NCI-H1092 treated with DMSO at 0.1 percent for 48 hours (cell line): ENCODE measurements at regions not wholly inside any gene's neighbourhood (a gene's known extent, or its start where the extent isn't known, plus 50 kb on each side); places are given as distances from the start of the nearest gene placed in this dataset.
"Not testable (repeated sequence)": the region's sequence is repeated elsewhere in the genome, so short reads cannot be mapped to it uniquely, and the experiment has no call there.

Source experiments
- DNase-seq: peaks from one replicate; lab custom pipeline; 2025; lab: John Stamatoyannopoulos, UW

DNA sequence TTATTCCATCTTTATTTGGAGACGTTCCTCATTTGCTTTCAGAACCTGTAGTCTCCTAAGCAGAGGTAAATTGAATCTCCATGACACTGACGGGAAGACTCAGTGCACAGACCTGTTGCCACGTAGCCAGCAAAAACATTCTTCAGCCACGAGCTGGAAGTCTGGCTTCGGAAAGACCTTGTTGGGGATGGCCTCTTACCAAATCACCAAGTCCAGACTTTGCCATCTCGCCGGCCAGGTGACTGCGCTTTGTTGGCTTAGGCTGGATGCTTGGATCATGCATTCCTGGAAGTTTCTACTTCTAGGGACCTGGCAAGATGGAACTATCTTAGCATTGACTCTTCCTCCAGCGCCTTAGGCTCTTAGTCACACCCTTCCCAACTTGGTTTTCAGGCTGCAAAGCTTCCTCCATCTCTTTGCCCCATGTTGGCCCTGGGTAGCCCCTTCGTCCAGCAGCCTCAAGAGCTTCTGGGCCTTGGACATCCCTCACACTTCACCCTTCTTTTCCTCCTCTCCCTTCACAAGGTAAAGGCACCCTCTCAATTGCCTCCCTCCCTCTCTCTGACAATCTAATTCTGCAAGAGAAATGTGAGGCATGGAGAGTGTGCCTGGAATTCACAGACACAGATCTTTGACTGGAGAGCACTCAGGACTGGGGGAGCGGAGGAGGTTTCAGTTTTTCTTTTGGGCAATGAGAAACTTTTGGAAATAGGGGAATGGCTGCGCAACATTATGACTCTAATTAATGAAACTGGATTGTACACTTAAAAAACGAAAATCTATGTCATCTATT, 451.9 kb upstream of the MKI67 start:
- no peak for DNase-seq

- DNase-seq: no peak
Observed at GRCh38 chr10:128578766-128579165, 452.5 kb upstream of the MKI67 start.

DNA sequence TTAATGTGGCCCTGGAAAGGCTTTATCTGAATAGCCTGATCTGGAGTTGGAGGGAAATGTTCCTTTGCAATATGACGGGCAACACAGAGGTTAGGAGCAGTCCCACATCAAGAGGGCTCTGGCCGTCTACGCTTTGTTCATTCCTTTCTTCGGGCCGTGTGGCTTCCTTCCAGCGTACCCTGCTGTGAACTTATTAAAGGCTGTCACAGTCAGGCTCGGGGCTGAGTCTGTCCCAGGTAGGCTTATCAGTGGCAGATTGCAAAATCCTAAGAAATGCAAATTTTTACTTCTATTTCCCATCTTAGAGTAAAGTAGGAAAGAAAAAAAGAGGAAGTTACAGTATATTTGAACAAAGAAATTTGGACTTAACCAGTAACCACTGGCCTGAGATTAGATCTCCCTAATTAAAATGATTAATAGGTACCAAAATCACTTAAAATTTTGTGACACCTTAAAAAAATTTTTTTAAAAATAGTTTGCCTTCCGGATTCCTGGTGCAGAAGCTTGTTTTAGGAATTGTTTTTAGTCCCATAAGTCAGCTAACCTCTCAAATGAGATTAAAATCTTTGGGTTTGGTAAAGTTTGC, 453.1 kb upstream of the MKI67 start:
- DNase-seq: no peak

DNA sequence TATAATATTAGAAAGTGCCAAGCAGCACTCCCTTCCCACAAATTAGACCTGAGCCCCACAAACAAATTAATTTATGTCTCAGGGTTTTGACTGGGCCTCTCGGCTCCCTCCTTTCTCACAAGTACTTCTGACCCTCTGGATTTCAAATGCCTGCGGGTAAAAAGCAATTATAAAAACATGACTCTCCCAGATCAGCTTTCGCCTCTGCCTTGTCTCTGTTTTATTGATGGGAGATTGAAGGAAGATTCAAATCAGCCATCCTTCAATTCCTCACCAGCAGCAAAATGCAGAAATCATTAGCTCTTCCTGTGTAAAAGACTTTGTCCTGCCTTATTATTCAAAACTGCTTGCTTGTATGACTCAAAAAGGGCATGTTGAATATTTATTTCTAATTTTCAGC, 453.7 kb upstream of the MKI67 start:
- no peak for DNase-seq

- not testable (repeated sequence) for DNase-seq
Observed at GRCh38 chr10:128583125-128583524, 456.9 kb upstream of the MKI67 start.

DNA sequence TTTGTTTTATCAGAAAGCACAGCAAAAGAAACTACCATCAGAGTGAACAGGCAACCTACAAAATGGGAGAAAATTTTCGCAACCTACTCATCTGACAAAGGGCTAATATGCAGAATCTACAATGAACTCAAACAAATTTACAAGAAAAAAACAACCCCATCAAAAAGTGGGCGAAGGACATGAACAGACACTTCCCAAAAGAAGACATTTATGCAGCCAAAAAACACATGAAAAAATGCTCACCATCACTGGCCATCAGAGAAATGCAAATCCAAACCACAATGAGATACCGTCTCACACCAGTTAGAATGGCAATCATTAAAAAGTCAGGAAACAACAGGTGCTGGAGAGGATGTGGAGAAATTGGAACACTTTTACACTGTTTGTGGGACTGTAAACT, 460.4 kb upstream of the MKI67 start:
- DNase-seq: not testable (repeated sequence)

DNA sequence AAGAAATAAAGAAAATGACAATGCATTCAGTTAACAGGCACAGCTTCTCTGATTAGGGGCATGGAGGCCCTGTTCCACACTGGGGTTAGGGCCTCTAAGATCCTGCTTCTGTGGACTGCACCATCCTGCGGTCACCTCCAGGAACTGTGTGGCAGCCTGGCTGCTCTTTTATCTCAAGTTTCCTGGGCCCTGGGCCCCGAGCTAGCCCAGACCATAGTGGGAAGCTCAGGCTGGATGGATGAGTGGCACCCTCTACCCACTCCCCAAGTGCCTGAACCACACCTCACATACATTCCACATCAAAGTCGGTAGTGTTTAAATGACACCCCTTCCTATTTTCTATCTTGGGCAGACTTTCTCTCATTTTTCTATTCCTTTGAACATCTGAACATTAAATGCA, 461.5 kb upstream of the MKI67 start:
- no peak for DNase-seq

DNA sequence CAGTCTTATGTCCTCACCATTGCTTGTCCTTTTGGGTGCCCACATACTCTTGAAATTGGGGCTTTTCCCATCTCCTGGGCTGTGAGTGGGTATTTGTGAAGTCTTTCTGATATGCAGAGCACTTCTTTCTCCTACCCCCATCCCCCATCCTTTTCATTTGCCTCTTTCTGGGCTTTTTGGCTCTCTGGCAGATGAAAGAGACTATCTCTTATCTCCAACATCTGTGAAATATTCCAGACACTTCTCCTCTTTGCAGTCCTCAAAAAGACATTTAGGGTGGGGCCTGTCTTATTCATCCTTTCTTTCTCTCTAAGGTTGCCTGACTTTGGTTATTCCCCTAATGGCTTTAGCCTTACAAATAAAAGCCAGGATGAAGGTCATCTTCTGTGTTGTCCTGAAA, 462.2 kb upstream of the MKI67 start:
- DNase-seq: no peak

GRCh38 chr10:128594688-128595087, 468.5 kb upstream of the MKI67 start:
- no peak for DNase-seq

- DNase-seq: no peak
Observed at GRCh38 chr10:128596906-128597305, 470.7 kb upstream of the MKI67 start.

GRCh38 chr10:128599030-128599429, 472.8 kb upstream of the MKI67 start:
- no peak for DNase-seq

GRCh38 chr10:128599538-128599937, 473.3 kb upstream of the MKI67 start:
- no peak for DNase-seq

- no peak for DNase-seq
Observed at GRCh38 chr10:128602183-128602582, 476.0 kb upstream of the MKI67 start.

- no peak for DNase-seq
Observed at GRCh38 chr10:128604025-128604424, 477.8 kb upstream of the MKI67 start.

GRCh38 chr10:128605180-128605579, 479.0 kb upstream of the MKI67 start:
- DNase-seq: no peak

GRCh38 chr10:128606055-128606454, 479.8 kb upstream of the MKI67 start:
- no peak for DNase-seq

DNA sequence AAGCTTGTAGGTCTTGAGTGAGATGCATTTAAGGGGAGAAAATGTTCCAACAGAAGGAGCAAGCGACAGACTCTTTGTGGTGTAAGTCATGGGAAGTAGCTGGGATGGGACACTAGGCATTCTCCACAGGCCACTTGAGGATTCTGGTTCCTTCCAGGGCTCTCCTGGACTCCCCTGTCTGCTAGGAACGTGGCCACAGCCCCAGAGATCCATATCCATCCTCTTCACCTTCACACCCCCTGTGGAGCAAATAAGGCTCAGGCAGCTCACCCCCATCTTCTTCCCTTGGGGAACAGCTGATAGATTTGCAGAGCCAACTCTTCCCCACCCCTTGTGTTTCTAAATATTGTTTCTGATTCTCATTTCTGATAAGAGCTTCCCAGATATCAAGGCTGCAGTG, 482.6 kb upstream of the MKI67 start:
- DNase-seq: no peak

GRCh38 chr10:128609460-128609859, 483.2 kb upstream of the MKI67 start:
- DNase-seq: no peak

DNA sequence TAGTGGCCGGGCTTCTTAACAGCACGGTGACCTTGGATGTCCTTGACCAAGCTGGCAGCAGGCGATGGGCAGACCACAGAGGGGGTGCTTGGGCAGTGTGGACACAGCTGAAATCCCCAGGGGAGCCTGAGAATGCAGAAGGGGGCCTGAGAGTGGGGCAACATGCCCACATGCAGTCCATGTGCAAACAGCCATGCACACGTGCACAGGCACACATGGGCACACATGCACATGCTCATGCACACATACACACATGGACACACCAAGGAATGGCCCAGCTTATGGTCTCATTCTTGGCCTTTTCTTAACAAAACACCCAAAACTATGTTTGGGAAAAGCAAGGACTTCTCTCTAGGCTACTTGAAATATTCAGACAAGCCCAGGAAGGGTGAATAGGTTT, 483.9 kb upstream of the MKI67 start:
- DNase-seq: no peak

- DNase-seq: no peak
Observed at GRCh38 chr10:128612195-128612594, 486.0 kb upstream of the MKI67 start.

GRCh38 chr10:128612631-128613030, 486.4 kb upstream of the MKI67 start:
- no peak for DNase-seq

DNA sequence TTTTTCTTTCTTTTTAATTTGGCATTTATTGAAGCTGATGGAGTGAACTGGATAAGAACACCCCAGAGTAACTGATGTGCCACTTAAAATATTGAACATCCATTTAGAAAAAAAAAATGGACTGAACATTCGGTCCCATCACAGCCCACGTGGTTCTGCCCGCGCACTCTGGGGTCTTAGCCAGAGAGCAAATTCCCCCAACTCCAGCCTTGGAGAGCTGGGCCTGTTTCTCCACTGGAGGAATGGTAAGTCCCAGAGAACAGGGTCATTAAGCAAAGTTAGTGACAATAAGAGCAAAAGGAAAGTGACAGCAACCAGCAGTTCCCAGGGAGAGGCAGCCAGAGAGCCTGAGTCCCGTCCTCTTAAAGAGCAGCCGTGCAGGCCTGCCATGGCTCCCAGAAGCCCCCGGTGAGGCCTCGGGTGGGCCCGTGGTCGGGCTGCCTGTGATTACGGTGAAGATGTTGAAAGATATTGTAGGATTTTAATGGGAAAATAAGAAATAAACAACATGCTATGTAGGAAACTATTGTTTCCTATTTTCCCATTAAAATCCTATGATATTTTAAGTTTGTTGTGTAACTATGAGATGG, 487.9 kb upstream of the MKI67 start:
- no peak for DNase-seq

- DNase-seq: no peak
Observed at GRCh38 chr10:128614802-128615553, 488.8 kb upstream of the MKI67 start.
